ENCODE measurements at regions not wholly inside any gene's neighbourhood (a gene's known extent, or its start where the extent isn't known, plus 50 kb on each side); places are given as distances from the start of the nearest gene placed in this dataset.

DNA sequence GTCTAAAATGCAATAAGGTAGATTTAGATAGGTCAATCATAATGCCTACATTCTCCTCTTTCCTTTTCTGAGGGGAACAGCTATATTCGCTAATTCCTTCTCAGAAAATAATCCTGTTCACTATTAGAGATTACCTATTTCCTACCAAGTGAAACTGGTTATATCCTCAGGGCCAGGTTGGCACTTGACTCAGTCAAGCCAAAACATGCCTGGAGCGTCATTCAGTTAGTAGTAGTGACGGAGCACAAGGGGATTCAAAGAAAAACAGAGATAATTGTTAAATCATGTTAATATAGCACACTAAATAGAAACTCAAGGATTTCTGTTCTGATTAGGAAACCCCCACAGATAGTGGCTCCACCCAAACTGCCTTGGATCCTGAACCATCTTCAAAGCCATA lies 515.4 kb upstream of the PTPRD start:
- WGBS, 4 donors = 74 to 88% (median 85%) methylated on average over 3 of the region's 3 CpGs
- DNase-seq = no peak
- Histone ChIP-seq H3K27me3 (no peaks in the 10 kb centered on the region), H3K27ac (no peak overlapping the region), H3K4me3 (no peak overlapping the region), H3K9me3 (replicated peaks in 1 of 3) (no peaks in the 10 kb centered on the region), H3K36me3 (replicated peaks in 1 of 2) (no peaks in the 10 kb centered on the region), H3K4me1 (replicated peaks in 1 of 2) (no peaks in the 10 kb centered on the region)
- intact Hi-C loops (cut with DNase I) = no loop called here
- no peak for TF ChIP-seq POLR2A (IDR thresholded peaks at IDR 0.05)
- TF ChIP-seq, protein P1, sequence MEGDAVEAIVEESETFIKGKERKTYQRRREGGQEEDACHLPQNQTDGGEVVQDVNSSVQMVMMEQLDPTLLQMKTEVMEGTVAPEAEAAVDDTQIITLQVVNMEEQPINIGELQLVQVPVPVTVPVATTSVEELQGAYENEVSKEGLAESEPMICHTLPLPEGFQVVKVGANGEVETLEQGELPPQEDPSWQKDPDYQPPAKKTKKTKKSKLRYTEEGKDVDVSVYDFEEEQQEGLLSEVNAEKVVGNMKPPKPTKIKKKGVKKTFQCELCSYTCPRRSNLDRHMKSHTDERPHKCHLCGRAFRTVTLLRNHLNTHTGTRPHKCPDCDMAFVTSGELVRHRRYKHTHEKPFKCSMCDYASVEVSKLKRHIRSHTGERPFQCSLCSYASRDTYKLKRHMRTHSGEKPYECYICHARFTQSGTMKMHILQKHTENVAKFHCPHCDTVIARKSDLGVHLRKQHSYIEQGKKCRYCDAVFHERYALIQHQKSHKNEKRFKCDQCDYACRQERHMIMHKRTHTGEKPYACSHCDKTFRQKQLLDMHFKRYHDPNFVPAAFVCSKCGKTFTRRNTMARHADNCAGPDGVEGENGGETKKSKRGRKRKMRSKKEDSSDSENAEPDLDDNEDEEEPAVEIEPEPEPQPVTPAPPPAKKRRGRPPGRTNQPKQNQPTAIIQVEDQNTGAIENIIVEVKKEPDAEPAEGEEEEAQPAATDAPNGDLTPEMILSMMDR (IDR thresholded peaks at IDR 0.05) = no peak

DNA sequence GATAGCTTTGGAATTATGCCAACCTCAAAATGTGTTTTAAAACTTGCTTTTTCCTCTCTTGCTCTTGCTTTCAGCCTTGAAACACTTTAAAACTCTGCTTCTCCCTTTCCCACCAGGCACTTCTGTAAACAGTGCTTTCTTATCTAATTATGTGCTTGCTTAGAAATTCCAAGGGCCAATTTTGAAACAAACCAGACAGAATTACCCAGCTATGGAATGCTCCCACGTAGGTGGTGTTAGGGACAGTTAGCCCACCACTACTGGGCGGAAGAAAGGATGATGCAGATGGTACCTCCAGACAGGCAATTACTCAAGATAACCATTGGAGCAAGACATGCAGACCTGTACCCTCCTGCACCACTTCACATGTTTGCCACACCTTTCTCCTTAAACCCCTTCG lies 523.0 kb upstream of the PTPRD start:
- Histone ChIP-seq H3K9me3 (replicated peaks in 1 of 3) (no peaks in the 10 kb centered on the region), H3K36me3 (replicated peaks in 1 of 2) (no peaks in the 10 kb centered on the region), H3K27me3 (no peaks in the 10 kb centered on the region), H3K4me1 (replicated peaks in 1 of 2) (no peaks in the 10 kb centered on the region), H3K27ac (no peak overlapping the region), H3K4me3 (no peak overlapping the region)
- DNase-seq = no peak
- intact Hi-C loops (cut with DNase I) = no loop called here
- 45 to 55% (median 53%) methylated on average over 3 of the region's 3 CpGs for WGBS, 4 donors
- TF ChIP-seq, protein P1 (IDR thresholded peaks at IDR 0.05) = no peak

DNA sequence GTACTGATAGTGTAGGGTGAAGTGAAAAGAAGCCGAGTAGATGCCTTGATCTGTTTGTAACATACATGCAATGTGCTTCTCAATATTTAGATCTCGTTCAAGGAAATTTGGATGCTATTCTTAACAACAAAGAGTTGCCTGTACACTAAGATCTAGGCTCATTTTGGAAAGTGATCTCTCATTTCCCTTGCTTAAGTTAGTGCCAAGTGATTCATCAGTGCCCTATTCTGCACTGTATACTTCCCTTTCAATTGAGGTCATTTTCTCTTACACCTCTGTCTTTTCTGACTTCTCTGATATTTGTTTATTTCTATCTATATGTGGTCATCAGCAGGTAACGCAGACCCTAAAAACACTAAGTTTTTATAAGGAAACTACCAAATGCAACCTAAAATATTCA lies 528.6 kb upstream of the PTPRD start:
- 66 to 83% (median 70%) methylated on average over 3 of the region's 3 CpGs for WGBS, 4 donors
- Histone ChIP-seq H3K27me3 (no peaks in the 10 kb centered on the region), H3K36me3 (replicated peaks in 1 of 2) (no peaks in the 10 kb centered on the region), H3K27ac (no peak overlapping the region), H3K4me1 (replicated peaks in 1 of 2) (no peaks in the 10 kb centered on the region), H3K4me3 (no peak overlapping the region), H3K9me3 (replicated peaks in 1 of 3) (no peaks in the 10 kb centered on the region)
- TF ChIP-seq, protein P1 (IDR thresholded peaks at IDR 0.05) = no peak
- no peak for TF ChIP-seq POLR2A (IDR thresholded peaks at IDR 0.05)
- DNase-seq = no peak
- intact Hi-C loops (cut with DNase I) = no loop called here

DNA sequence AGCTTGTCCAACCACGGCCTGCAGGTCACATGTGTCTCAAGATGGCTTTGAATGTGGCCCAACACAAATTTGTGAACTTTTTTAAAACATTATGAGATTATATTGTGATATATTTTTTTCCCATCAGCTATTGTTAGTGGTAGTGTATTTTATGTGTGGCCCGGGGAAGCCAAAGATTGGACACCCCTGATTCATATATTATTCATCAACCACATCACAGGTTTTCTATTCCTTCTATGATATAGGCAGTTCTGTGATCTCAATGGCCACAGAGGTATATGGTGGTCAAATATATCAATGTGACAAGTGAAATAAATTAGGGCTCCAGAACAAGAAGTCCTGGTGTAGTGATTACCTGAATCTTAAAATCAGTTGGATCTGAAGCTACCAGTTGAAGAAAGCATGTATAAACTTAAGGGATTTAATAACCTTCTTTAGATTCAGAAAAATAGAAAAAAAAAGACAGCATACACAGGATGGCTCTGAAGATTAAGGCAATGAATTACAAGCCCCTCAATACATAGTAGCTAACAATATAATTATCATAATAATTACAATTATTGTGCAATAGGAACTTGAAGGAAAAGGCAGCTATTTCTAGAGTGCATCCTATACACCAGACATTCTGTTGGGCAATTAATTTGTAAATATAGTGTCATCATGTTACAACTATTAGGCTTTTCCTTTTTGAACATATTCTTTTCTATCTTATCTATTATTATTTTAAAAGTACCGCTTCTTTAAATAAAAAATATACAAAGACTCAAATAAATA lies 530.4 kb upstream of the PTPRD start:
- WGBS, 4 donors = 70 to 87% (median 81%) methylated on average over 3 of the region's 3 CpGs
- no peaks in the 10 kb centered on the region for H3K36me3 ChIP-seq (replicated peaks in 1 of 2)
- intact Hi-C loops (cut with DNase I) = no loop called here
- H3K27ac ChIP-seq = no peak overlapping the region
- TF ChIP-seq, protein P1 (IDR thresholded peaks at IDR 0.05) = no peak
- TF ChIP-seq POLR2A (IDR thresholded peaks at IDR 0.05) = no peak
- H3K4me1 ChIP-seq (replicated peaks in 1 of 2) = no peaks in the 10 kb centered on the region
- DNase-seq = no peak
- H3K9me3 ChIP-seq (replicated peaks in 1 of 3) = no peaks in the 10 kb centered on the region
- no peak overlapping the region for H3K4me3 ChIP-seq
- no peaks in the 10 kb centered on the region for H3K27me3 ChIP-seq
